ENCODE measurements at regions not wholly inside any gene's neighbourhood (a gene's known extent, or its start where the extent isn't known, plus 50 kb on each side); places are given as distances from the start of the nearest gene placed in this dataset.

- no peaks in the 10 kb centered on the region for H3K9me3 ChIP-seq (ENCODE audit: low read length)
- no peak for TF ChIP-seq MXI1 (conservative IDR thresholded peaks at IDR 0.05; ENCODE audit: poor library complexity, severe bottlenecking)
- H3K4me3 ChIP-seq (ENCODE audit: low read length): no peak overlapping the region
- H3K27ac ChIP-seq (ENCODE audit: low read length): no peak overlapping the region
- H4K20me1 ChIP-seq (ENCODE audit: insufficient read depth): no peaks in the 10 kb centered on the region
- peaks cover under 1% of the 10 kb centered on the region for H3K27me3 ChIP-seq (ENCODE audit: insufficient read depth, low read depth, low read length)
- H3K79me2 ChIP-seq (replicated peaks; ENCODE audit: insufficient read depth, low read length): no peaks in the 10 kb centered on the region
- no peak overlapping the region for H3K9ac ChIP-seq (ENCODE audit: low read length)
- no peaks in the 10 kb centered on the region for H3K9me2 ChIP-seq (ENCODE audit: insufficient read depth, low read length)
- no peaks in the 10 kb centered on the region for H3F3A ChIP-seq (ENCODE audit: insufficient read depth, low read length, poor library complexity, severe bottlenecking)
- H2AFZ ChIP-seq (ENCODE audit: low read depth, low read length): no peak overlapping the region
- no peak overlapping the region for H3K4me2 ChIP-seq (ENCODE audit: low read length)
- H3K36me3 ChIP-seq (ENCODE audit: insufficient read depth, low read length): no peaks in the 10 kb centered on the region
Measured at GRCh38 chr13:59488436-59488835, 675.3 kb downstream of the DIAPH3 start.

- Histone ChIP-seq H3F3A (ENCODE audit: insufficient read depth, low read length, poor library complexity, severe bottlenecking) (no peaks in the 10 kb centered on the region), H2AFZ (ENCODE audit: low read depth, low read length) (no peak overlapping the region), H3K4me2 (ENCODE audit: low read length) (no peak overlapping the region), H3K9me3 (ENCODE audit: low read length) (no peaks in the 10 kb centered on the region), H3K27me3 (ENCODE audit: insufficient read depth, low read depth, low read length) (no peaks in the 10 kb centered on the region), H3K4me3 (ENCODE audit: low read length) (no peak overlapping the region), H3K79me2 (replicated peaks; ENCODE audit: insufficient read depth, low read length) (no peaks in the 10 kb centered on the region), H3K27ac (ENCODE audit: low read length) (no peak overlapping the region), H3K36me3 (ENCODE audit: insufficient read depth, low read length) (no peaks in the 10 kb centered on the region), H3K9me2 (ENCODE audit: insufficient read depth, low read length) (no peaks in the 10 kb centered on the region), H4K20me1 (ENCODE audit: insufficient read depth) (no peaks in the 10 kb centered on the region), H3K9ac (ENCODE audit: low read length) (no peak overlapping the region)
- no peak for TF ChIP-seq EZH2 (IDR thresholded peaks at IDR 0.05; ENCODE audit: borderline replicate concordance, insufficient read depth, low read length, poor library complexity, severe bottlenecking)
- TF ChIP-seq SMC3 (conservative IDR thresholded peaks at IDR 0.05; ENCODE audit: poor library complexity): no peak
- no peak for TF ChIP-seq POLR2AphosphoS5 (IDR thresholded peaks at IDR 0.05)
- no peak for TF ChIP-seq EP300 (conservative IDR thresholded peaks at IDR 0.05; ENCODE audit: poor library complexity, severe bottlenecking)
- TF ChIP-seq TAF1 (IDR thresholded peaks at IDR 0.05; ENCODE audit: low read depth): no peak
- TF ChIP-seq RAD21 (conservative IDR thresholded peaks at IDR 0.05): no peak
- TF ChIP-seq, protein P1, sequence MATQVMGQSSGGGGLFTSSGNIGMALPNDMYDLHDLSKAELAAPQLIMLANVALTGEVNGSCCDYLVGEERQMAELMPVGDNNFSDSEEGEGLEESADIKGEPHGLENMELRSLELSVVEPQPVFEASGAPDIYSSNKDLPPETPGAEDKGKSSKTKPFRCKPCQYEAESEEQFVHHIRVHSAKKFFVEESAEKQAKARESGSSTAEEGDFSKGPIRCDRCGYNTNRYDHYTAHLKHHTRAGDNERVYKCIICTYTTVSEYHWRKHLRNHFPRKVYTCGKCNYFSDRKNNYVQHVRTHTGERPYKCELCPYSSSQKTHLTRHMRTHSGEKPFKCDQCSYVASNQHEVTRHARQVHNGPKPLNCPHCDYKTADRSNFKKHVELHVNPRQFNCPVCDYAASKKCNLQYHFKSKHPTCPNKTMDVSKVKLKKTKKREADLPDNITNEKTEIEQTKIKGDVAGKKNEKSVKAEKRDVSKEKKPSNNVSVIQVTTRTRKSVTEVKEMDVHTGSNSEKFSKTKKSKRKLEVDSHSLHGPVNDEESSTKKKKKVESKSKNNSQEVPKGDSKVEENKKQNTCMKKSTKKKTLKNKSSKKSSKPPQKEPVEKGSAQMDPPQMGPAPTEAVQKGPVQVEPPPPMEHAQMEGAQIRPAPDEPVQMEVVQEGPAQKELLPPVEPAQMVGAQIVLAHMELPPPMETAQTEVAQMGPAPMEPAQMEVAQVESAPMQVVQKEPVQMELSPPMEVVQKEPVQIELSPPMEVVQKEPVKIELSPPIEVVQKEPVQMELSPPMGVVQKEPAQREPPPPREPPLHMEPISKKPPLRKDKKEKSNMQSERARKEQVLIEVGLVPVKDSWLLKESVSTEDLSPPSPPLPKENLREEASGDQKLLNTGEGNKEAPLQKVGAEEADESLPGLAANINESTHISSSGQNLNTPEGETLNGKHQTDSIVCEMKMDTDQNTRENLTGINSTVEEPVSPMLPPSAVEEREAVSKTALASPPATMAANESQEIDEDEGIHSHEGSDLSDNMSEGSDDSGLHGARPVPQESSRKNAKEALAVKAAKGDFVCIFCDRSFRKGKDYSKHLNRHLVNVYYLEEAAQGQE (IDR thresholded peaks at IDR 0.05; ENCODE audit: borderline replicate concordance): no peak
- TF ChIP-seq, protein P2, sequence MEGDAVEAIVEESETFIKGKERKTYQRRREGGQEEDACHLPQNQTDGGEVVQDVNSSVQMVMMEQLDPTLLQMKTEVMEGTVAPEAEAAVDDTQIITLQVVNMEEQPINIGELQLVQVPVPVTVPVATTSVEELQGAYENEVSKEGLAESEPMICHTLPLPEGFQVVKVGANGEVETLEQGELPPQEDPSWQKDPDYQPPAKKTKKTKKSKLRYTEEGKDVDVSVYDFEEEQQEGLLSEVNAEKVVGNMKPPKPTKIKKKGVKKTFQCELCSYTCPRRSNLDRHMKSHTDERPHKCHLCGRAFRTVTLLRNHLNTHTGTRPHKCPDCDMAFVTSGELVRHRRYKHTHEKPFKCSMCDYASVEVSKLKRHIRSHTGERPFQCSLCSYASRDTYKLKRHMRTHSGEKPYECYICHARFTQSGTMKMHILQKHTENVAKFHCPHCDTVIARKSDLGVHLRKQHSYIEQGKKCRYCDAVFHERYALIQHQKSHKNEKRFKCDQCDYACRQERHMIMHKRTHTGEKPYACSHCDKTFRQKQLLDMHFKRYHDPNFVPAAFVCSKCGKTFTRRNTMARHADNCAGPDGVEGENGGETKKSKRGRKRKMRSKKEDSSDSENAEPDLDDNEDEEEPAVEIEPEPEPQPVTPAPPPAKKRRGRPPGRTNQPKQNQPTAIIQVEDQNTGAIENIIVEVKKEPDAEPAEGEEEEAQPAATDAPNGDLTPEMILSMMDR (IDR thresholded peaks at IDR 0.05; ENCODE audit: poor library complexity, severe bottlenecking): no peak
- TF ChIP-seq MXI1 (conservative IDR thresholded peaks at IDR 0.05; ENCODE audit: poor library complexity, severe bottlenecking): no peak
Measured at GRCh38 chr13:59490651-59491050, 673.1 kb downstream of the DIAPH3 start.
